ENCODE measurements at regions not wholly inside any gene's neighbourhood (a gene's known extent, or its start where the extent isn't known, plus 50 kb on each side); places are given as distances from the start of the nearest gene placed in this dataset.

GRCh38 chr7:116148626-116149025 lies 61.7 kb upstream of the TES start:
- WGBS = 94% methylated on average over 8 of the region's 8 CpGs
- Histone ChIP-seq H3K9me3 (ENCODE audit: control insufficient read depth in 4 of 4, low read length in 3 of 4) (no peaks in the 10 kb centered on the region), H3K4me1 (ENCODE audit: control insufficient read depth in 4 of 4, insufficient read depth in 4 of 4, low read length in 3 of 4) (no peaks in the 10 kb centered on the region), H3K27me3 (ENCODE audit: control insufficient read depth in 4 of 4, insufficient read depth in 4 of 4, low read length in 3 of 4) (no peaks in the 10 kb centered on the region), H3K4me3 (ENCODE audit: low read depth in 1 of 3, low read length in 3 of 3) (no peak overlapping the region), H3K36me3 (ENCODE audit: control insufficient read depth in 4 of 4, insufficient read depth in 3 of 4, low read depth in 1 of 4, low read length in 3 of 4) (no peaks in the 10 kb centered on the region), H3K27ac (ENCODE audit: low read depth in 1 of 2, low read length in 2 of 2) (no peak overlapping the region), H3K9ac (ENCODE audit: low read depth in 1 of 2, low read length in 2 of 2) (no peak overlapping the region)
- TF ChIP-seq YY1 (IDR thresholded peaks at IDR 0.05) (no peak), FOXA2 (IDR thresholded peaks at IDR 0.05) (no peak), NR2F2 (IDR thresholded peaks at IDR 0.05) (no peak), ZBTB33 (IDR thresholded peaks at IDR 0.05) (no peak), CTCF (IDR thresholded peaks at IDR 0.05; ENCODE audit: low read depth, low read length, missing input control) (no peak), GABPA (IDR thresholded peaks at IDR 0.05 in 1 of 2, conservative IDR thresholded peaks at IDR 0.05 in 1 of 2) (no peak), HNF4A (conservative IDR thresholded peaks at IDR 0.05) (no peak), HNF4G (IDR thresholded peaks at IDR 0.05) (no peak)
- no peak for DNase-seq (ENCODE audit: low spot score)

- WGBS = 90% methylated on average over 1 of the region's 1 CpG
- DNase-seq (ENCODE audit: low spot score) = no peak
- H3K27me3 ChIP-seq (ENCODE audit: control insufficient read depth in 4 of 4, insufficient read depth in 4 of 4, low read length in 3 of 4) = no peaks in the 10 kb centered on the region
- H3K4me1 ChIP-seq (ENCODE audit: control insufficient read depth in 4 of 4, insufficient read depth in 4 of 4, low read length in 3 of 4) = no peaks in the 10 kb centered on the region
- no peak overlapping the region for H3K4me3 ChIP-seq (ENCODE audit: low read depth in 1 of 3, low read length in 3 of 3)
- H3K27ac ChIP-seq (ENCODE audit: low read depth in 1 of 2, low read length in 2 of 2) = no peak overlapping the region
- no peaks in the 10 kb centered on the region for H3K36me3 ChIP-seq (ENCODE audit: control insufficient read depth in 4 of 4, insufficient read depth in 3 of 4, low read depth in 1 of 4, low read length in 3 of 4)
- H3K9ac ChIP-seq (ENCODE audit: low read depth in 1 of 2, low read length in 2 of 2) = no peak overlapping the region
- no peaks in the 10 kb centered on the region for H3K9me3 ChIP-seq (ENCODE audit: control insufficient read depth in 4 of 4, low read length in 3 of 4)
- TF ChIP-seq RXRA (IDR thresholded peaks at IDR 0.05) (no peak), TAF1 (conservative IDR thresholded peaks at IDR 0.05) (no peak), CTCF (IDR thresholded peaks at IDR 0.05; ENCODE audit: low read depth, low read length, missing input control) (no peak), NR2F2 (IDR thresholded peaks at IDR 0.05) (no peak), YY1 (IDR thresholded peaks at IDR 0.05) (no peak), FOXA1 (IDR thresholded peaks at IDR 0.05) (no peak), ZBTB33 (IDR thresholded peaks at IDR 0.05) (no peak), MAX (IDR thresholded peaks at IDR 0.05) (no peak), JUND (IDR thresholded peaks at IDR 0.05) (no peak)
Measured at GRCh38 chr7:116150588-116150987, 59.8 kb upstream of the TES start.

Data from liver (tissue), 8 donors.